H9 (cell line): ENCODE measurements at regions not wholly inside any gene's neighbourhood (a gene's known extent, or its start where the extent isn't known, plus 50 kb on each side); places are given as distances from the start of the nearest gene placed in this dataset.

Experiments used
- DNase-seq: peaks from one replicate; pipeline ENCODE4 v3.0.0-alpha.2; 2017
- H2AFZ ChIP-seq: one replicate; pipeline ENCODE4 v1.6.1; 2013; ENCODE audit warnings: mild to moderate bottlenecking, low read length, control low read depth, moderate library complexity
- H2AK5ac ChIP-seq: 2 replicates; pipeline ENCODE4 v1.6.1; 2013; ENCODE audit warnings: low read length, control low read depth, mixed read lengths; ENCODE audit not compliant: insufficient read length
- H2BK120ac ChIP-seq: one replicate; pipeline ENCODE4 v1.6.1; 2013; ENCODE audit warnings: low read depth, mild to moderate bottlenecking, low read length, control low read depth, inconsistent platforms; ENCODE audit not compliant: poor library complexity, severe bottlenecking
- H2BK12ac ChIP-seq: 2 replicates; pipeline ENCODE4 v1.6.1; 2013; ENCODE audit warnings: low read length, control low read depth, mixed read lengths, low read depth; ENCODE audit not compliant: insufficient read length
- H2BK15ac ChIP-seq: 2 replicates; pipeline ENCODE4 v1.6.1; 2013; ENCODE audit warnings: low read depth, low read length, control low read depth
- H2BK20ac ChIP-seq: one replicate; pipeline ENCODE4 v1.6.1; 2013; ENCODE audit warnings: low read depth, mild to moderate bottlenecking, low read length, control low read depth, inconsistent platforms; ENCODE audit not compliant: poor library complexity, severe bottlenecking
- H2BK5ac ChIP-seq: 2 replicates; pipeline ENCODE4 v1.6.1; 2013; ENCODE audit warnings: low read length, control low read depth, mixed read lengths; ENCODE audit not compliant: insufficient read length
- H3K14ac ChIP-seq: 2 replicates; pipeline ENCODE4 v1.6.1; 2013; ENCODE audit warnings: low read length, control low read depth; ENCODE audit not compliant: insufficient read depth
- H3K18ac ChIP-seq: 2 replicates; pipeline ENCODE4 v1.6.1; 2013; ENCODE audit warnings: low read depth, mild to moderate bottlenecking, mixed read lengths, low read length, control low read depth; ENCODE audit not compliant: insufficient read length
- H3K23ac ChIP-seq: 2 replicates; pipeline ENCODE4 v1.6.1; 2013; ENCODE audit warnings: low read length, control low read depth, mixed read lengths, low read depth; ENCODE audit not compliant: insufficient read length
- H3K23me2 ChIP-seq: 2 replicates; pipeline ENCODE4 v1.6.1; 2013; ENCODE audit warnings: low read depth, mild to moderate bottlenecking, mixed read lengths, low read length, control low read depth; ENCODE audit not compliant: insufficient read length, poor library complexity, severe bottlenecking
- H3K27ac ChIP-seq: 2 replicates; pipeline ENCODE4 v1.5.1; 2013; ENCODE audit warnings: low read length, control low read depth, mixed read lengths, low read depth; ENCODE audit not compliant: insufficient read length
- H3K27me3 ChIP-seq: 2 replicates; pipeline ENCODE4 v1.6.1; 2013; ENCODE audit warnings: low read length, control low read depth, inconsistent platforms; ENCODE audit not compliant: insufficient read depth
- H3K4ac ChIP-seq: 2 replicates; pipeline ENCODE4 v1.6.1; 2013; ENCODE audit warnings: low read depth, mild to moderate bottlenecking, control low read depth, inconsistent platforms, low read length, moderate library complexity
- H3K4me1 ChIP-seq: 2 replicates; pipeline ENCODE4 v1.6.1; 2013; ENCODE audit warnings: low read length, control low read depth, inconsistent platforms; ENCODE audit not compliant: insufficient read depth
- H3K4me2 ChIP-seq: 2 replicates; pipeline ENCODE4 v1.6.1; 2013; ENCODE audit warnings: low read length, control low read depth, mixed read lengths; ENCODE audit not compliant: insufficient read length, insufficient read depth
- H3K56ac ChIP-seq: 2 replicates; pipeline ENCODE4 v1.6.1; 2013; ENCODE audit warnings: low read depth, mild to moderate bottlenecking, mixed read lengths, low read length, control low read depth; ENCODE audit not compliant: insufficient read length
- H3K79me1 ChIP-seq: 2 replicates; pipeline ENCODE4 v1.6.1; 2013; ENCODE audit warnings: low read depth, mild to moderate bottlenecking, moderate library complexity, low read length, control low read depth, inconsistent platforms; ENCODE audit not compliant: insufficient read depth, poor library complexity, severe bottlenecking
- H3K79me2 ChIP-seq: 2 replicates; pipeline ENCODE4 v1.6.1; 2013; ENCODE audit warnings: low read length, control low read depth, inconsistent platforms; ENCODE audit not compliant: insufficient read depth
- H3K9ac ChIP-seq: 2 replicates; pipeline ENCODE4 v1.6.1; 2013; ENCODE audit warnings: low read length, control low read depth, mixed read lengths; ENCODE audit not compliant: insufficient read length; ENCODE audit errors: extremely low read depth
- H3K9me3 ChIP-seq: one replicate; pipeline ENCODE4 v1.6.1; 2013; ENCODE audit warnings: low read depth, low read length, inconsistent platforms; ENCODE audit not compliant: control insufficient read depth
- H3T11ph ChIP-seq: one replicate; pipeline ENCODE4 v1.6.1; 2013; ENCODE audit warnings: mild to moderate bottlenecking, low read length, control low read depth, inconsistent platforms
- H4K20me1 ChIP-seq: one replicate; pipeline ENCODE4 v1.6.1; 2013; ENCODE audit not compliant: control insufficient read depth, insufficient read length, insufficient read depth
- H4K5ac ChIP-seq: 2 replicates; pipeline ENCODE4 v1.6.1; 2013; ENCODE audit warnings: low read depth, mild to moderate bottlenecking, mixed read lengths, low read length, control low read depth; ENCODE audit not compliant: insufficient read length
- H4K8ac ChIP-seq: replicated peaks from 2 replicates; pipeline ENCODE4 v1.6.1; 2013; ENCODE audit warnings: low read length, control low read depth, mixed read lengths, low read depth; ENCODE audit not compliant: insufficient read length
- H4K91ac ChIP-seq: 2 replicates; pipeline ENCODE4 v1.6.1; 2013; ENCODE audit warnings: low read depth, mild to moderate bottlenecking, moderate library complexity, mixed read lengths, low read length, control low read depth; ENCODE audit not compliant: insufficient read length
- H3K27ac Mint-ChIP-seq, 3 experiments: 2 replicates in 2 of 3; 3 replicates in 1 of 3; pipeline ENCODE4 v1.8.0; 2020 to 2021; ENCODE audit warnings: mixed read lengths in 3 of 3, mild to moderate bottlenecking in 1 of 3, moderate library complexity in 1 of 3
- H3K27me3 Mint-ChIP-seq: 2 replicates; pipeline ENCODE4 v1.8.0; 2021; ENCODE audit warnings: low read depth, mild to moderate bottlenecking, moderate library complexity, mixed read lengths
- H3K36me3 Mint-ChIP-seq, 3 experiments: 2 replicates in 2 of 3; 3 replicates in 1 of 3; pipeline ENCODE4 v1.8.0; 2020 to 2021; ENCODE audit warnings: low read depth in 3 of 3, mixed read lengths in 3 of 3; ENCODE audit not compliant: insufficient read depth in 1 of 3
- H3K4me1 Mint-ChIP-seq, 2 experiments: 2 replicates each; pipeline ENCODE4 v1.8.0; 2020; ENCODE audit warnings: mixed read lengths in 2 of 2
- H3K4me3 Mint-ChIP-seq, 2 experiments: 2 replicates in 1 of 2; 3 replicates in 1 of 2; pipeline ENCODE4 v1.8.0; 2020 to 2021; ENCODE audit warnings: mild to moderate bottlenecking in 2 of 2, mixed read lengths in 2 of 2, moderate library complexity in 1 of 2
- H3K9me3 Mint-ChIP-seq, 2 experiments: 2 replicates in 1 of 2; 3 replicates in 1 of 2; pipeline ENCODE4 v1.8.0; 2020; ENCODE audit warnings: mild to moderate bottlenecking in 2 of 2, mixed read lengths in 2 of 2, moderate library complexity in 1 of 2
- WGBS: extraction: QIAGEN DNeasy Blood & Tissue Kit; methylation state at CpG from one replicate; pipeline ENCODE4 v1.1.7; 2013; ENCODE audit warnings: missing lambda C conversion rate, low lambda C conversion rate, mixed read lengths; ENCODE audit not compliant: insufficient read length; ENCODE audit errors: extremely low coverage; 5-methylcytosine and 5-hydroxymethylcytosine counted together
- TF ChIP-seq, protein P1 (sequence below): fragments of 200-600 bp; sonication (generic); conservative IDR thresholded peaks from 3 replicates; pipeline ENCODE4 v1.8.0; 2021; ENCODE audit warnings: antibody characterized with exemption, mild to moderate bottlenecking

GRCh38 chr2:18988631-18989232 is 369.7 kb downstream of the OSR1 start:
- H3K27ac Mint-ChIP-seq = peak overlapping the region in 1 of 3 experiments; percentile 78; a peak in 2 of 7 replicates
- no peak overlapping the region for H4K91ac ChIP-seq
- H3K23me2 ChIP-seq = no peaks in the 10 kb centered on the region
- H2BK12ac ChIP-seq = no peak overlapping the region
- no peaks in the 10 kb centered on the region for H3K9me3 Mint-ChIP-seq
- no peaks in the 10 kb centered on the region for H3K36me3 Mint-ChIP-seq
- H3K56ac ChIP-seq = no peak overlapping the region
- no peak overlapping the region for H2AFZ ChIP-seq
- no peak overlapping the region for H3K9ac ChIP-seq
- H2BK120ac ChIP-seq = no peak overlapping the region
- no peak overlapping the region for H3T11ph ChIP-seq
- H3K4me1 Mint-ChIP-seq = peaks cover 31 to 33% of the 10 kb centered on the region in 2 experiments
- no peaks in the 10 kb centered on the region for H3K79me1 ChIP-seq
- no peak overlapping the region for H4K8ac ChIP-seq
- H3K4me3 Mint-ChIP-seq = no peak overlapping the region
- H3K23ac ChIP-seq = no peak overlapping the region
- no peak overlapping the region for H2BK5ac ChIP-seq
- TF ChIP-seq, protein P1, sequence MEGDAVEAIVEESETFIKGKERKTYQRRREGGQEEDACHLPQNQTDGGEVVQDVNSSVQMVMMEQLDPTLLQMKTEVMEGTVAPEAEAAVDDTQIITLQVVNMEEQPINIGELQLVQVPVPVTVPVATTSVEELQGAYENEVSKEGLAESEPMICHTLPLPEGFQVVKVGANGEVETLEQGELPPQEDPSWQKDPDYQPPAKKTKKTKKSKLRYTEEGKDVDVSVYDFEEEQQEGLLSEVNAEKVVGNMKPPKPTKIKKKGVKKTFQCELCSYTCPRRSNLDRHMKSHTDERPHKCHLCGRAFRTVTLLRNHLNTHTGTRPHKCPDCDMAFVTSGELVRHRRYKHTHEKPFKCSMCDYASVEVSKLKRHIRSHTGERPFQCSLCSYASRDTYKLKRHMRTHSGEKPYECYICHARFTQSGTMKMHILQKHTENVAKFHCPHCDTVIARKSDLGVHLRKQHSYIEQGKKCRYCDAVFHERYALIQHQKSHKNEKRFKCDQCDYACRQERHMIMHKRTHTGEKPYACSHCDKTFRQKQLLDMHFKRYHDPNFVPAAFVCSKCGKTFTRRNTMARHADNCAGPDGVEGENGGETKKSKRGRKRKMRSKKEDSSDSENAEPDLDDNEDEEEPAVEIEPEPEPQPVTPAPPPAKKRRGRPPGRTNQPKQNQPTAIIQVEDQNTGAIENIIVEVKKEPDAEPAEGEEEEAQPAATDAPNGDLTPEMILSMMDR = no peak
- DNase-seq = no peak
- H3K4me1 ChIP-seq = no peaks in the 10 kb centered on the region; the same call in 1 of the 2 replicates
- no peak overlapping the region for H2AK5ac ChIP-seq
- no peak overlapping the region for H3K14ac ChIP-seq
- H3K27me3 ChIP-seq = no peaks in the 10 kb centered on the region
- WGBS = no CpG with 5 or more reads among the region's 3 CpGs
- no peak overlapping the region for H4K5ac ChIP-seq
- no peaks in the 10 kb centered on the region for H3K9me3 ChIP-seq
- H3K4ac ChIP-seq = no peak overlapping the region
- no peaks in the 10 kb centered on the region for H3K27me3 Mint-ChIP-seq
- no peak overlapping the region for H2BK15ac ChIP-seq
- H3K4me2 ChIP-seq = no peak overlapping the region
- no peak overlapping the region for H2BK20ac ChIP-seq
- no peaks in the 10 kb centered on the region for H3K79me2 ChIP-seq
- H3K27ac ChIP-seq = no peak overlapping the region
- no peak overlapping the region for H3K18ac ChIP-seq
- no peaks in the 10 kb centered on the region for H4K20me1 ChIP-seq
